DND-41 (cell line): ENCODE measurements at regions not wholly inside any gene's neighbourhood (a gene's known extent, or its start where the extent isn't known, plus 50 kb on each side); places are given as distances from the start of the nearest gene placed in this dataset.
A peak's percentile ranks its signal among the peaks of the same experiment; 100 is the strongest.
"Not testable (repeated sequence)": the region's sequence is repeated elsewhere in the genome, so short reads cannot be mapped to it uniquely, and the experiment has no call there.

Experiments used
- ATAC-seq: fragments of 200-7000 bp; cut with Tn5 transposase; 3 replicates; pipeline ENCODE4 v1.9.1; 2021; ENCODE audit warnings: low read depth; ENCODE audit not compliant: insufficient read depth
- DNase-seq: peaks from one replicate; pipeline ENCODE4 v3.0.0-alpha.2; 2020
- H2AFZ ChIP-seq: 2 replicates; pipeline ENCODE4 v1.6.0; 2012; ENCODE audit warnings: low read depth, low read length
- H3K27ac ChIP-seq: 2 replicates; pipeline ENCODE4 v1.5.1; 2012; ENCODE audit warnings: low read length, inconsistent platforms
- H3K27me3 ChIP-seq: fragments of 200-600 bp; sonication (generic); 2 replicates; pipeline ENCODE4 v1.6.0; 2012; ENCODE audit warnings: low read length, mild to moderate bottlenecking, inconsistent platforms; ENCODE audit not compliant: insufficient read depth, poor library complexity
- H3K36me3 ChIP-seq: 2 replicates; pipeline ENCODE4 v1.5.1; 2012; ENCODE audit warnings: low read length, inconsistent platforms; ENCODE audit not compliant: insufficient read depth
- H3K4me1 ChIP-seq: 2 replicates; pipeline ENCODE4 v1.5.1; 2012; ENCODE audit warnings: mild to moderate bottlenecking, low read length; ENCODE audit not compliant: insufficient read depth
- H3K4me2 ChIP-seq: 2 replicates; pipeline ENCODE4 v1.6.0; 2012; ENCODE audit warnings: mild to moderate bottlenecking, moderate library complexity, low read length, inconsistent platforms; ENCODE audit not compliant: insufficient read depth
- H3K4me3 ChIP-seq, 2 experiments: fragments of 200-600 bp in 1 of 2; shearing (Covaris generic) in 1 of 2; 2 replicates each; pipeline ENCODE4 v1.5.1; 2012 to 2016; ENCODE audit warnings: inconsistent platforms in 2 of 2, low read length in 2 of 2, mild to moderate bottlenecking in 2 of 2, low read depth in 1 of 2, moderate library complexity in 1 of 2
- H3K79me2 ChIP-seq: 2 replicates; pipeline ENCODE4 v1.6.0; 2012; ENCODE audit warnings: low read length, inconsistent platforms; ENCODE audit not compliant: insufficient read depth
- H3K9ac ChIP-seq: 2 replicates; pipeline ENCODE4 v1.6.0; 2012; ENCODE audit warnings: low read depth, mild to moderate bottlenecking, inconsistent platforms, low read length, moderate library complexity
- H3K9me3 ChIP-seq: 2 replicates; pipeline ENCODE4 v1.5.1; 2012; ENCODE audit warnings: low read length, moderate library complexity, mild to moderate bottlenecking, inconsistent platforms; ENCODE audit not compliant: insufficient read depth, severe bottlenecking
- H4K20me1 ChIP-seq: 2 replicates; pipeline ENCODE4 v1.6.0; 2012; ENCODE audit warnings: low read length; ENCODE audit not compliant: insufficient read depth

DNA sequence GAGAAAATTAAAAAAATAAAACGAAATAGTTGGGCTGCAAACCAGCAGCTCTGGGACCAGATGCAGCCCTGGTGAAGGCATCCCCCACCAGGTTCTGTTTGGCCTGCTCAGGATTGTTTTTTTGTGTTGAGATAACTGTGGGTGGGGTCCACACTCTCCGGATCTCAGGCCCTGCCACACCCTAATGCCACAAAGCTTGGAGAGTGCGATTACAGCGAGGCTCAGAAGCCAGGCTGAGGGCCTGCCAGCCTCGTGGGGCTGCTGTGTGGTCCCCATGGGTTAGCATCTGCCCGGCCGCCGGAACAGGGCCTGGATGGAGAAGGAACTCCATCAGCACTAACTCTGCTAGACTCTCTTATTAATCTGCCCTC, 290.8 kb upstream of the PLGLB2 start:
- not testable (repeated sequence) for H3K9ac ChIP-seq, H3K27me3 ChIP-seq, H3K4me3 ChIP-seq, H3K36me3 ChIP-seq, H4K20me1 ChIP-seq, H2AFZ ChIP-seq, H3K27ac ChIP-seq, H3K4me1 ChIP-seq, H3K9me3 ChIP-seq
- peaks cover 25% of the 10 kb centered on the region for H3K79me2 ChIP-seq
- ATAC-seq = peak; percentile 10
- H3K4me2 ChIP-seq = peak overlapping the region; percentile 46; the same call in 1 of the 2 replicates
- DNase-seq = peak; percentile 14

DNA sequence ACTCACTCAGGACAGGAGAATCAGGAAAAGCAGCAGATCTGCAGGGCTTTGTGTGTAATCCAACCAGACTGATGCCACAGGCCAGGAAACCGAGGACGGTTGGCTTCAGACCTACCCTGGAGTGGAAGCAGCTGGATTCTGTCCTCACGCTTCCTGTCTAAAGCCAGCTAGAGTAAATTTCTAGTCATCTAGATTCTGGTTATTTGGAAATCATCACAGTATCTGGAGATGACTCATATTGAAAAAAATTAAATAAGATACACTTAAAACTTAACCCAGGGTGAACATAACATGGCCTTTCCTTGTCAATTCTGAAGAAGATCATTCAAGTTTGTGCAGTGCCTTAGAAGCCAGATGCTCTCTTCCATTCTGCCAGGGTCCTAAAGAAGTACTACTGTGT, 288.9 kb upstream of the PLGLB2 start:
- H3K9ac ChIP-seq, H3K27ac ChIP-seq: not testable (repeated sequence)
- peaks cover 30% of the 10 kb centered on the region for H3K79me2 ChIP-seq

DNA sequence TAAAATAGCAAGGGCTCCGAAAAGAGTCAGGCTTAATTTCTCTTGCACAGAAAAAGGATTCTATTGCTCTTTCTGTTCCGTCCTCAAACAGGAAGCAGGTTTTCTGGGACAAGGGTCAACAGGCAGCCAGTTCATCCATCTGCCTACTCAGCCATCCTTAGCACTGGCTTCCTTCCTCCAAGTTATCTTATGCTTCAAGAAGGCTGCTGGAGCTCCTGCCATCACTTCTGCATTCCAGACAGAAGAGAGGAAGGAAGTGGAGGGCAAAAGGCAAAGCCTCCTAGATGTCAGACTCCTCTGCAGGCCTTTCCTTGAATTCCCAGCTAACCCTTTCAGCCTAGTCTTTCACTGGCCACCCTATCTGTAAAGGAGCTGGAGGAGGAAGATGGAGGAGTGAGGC, 287.8 kb upstream of the PLGLB2 start:
- DNase-seq, H3K36me3 ChIP-seq, H4K20me1 ChIP-seq, H3K4me3 ChIP-seq, H3K4me1 ChIP-seq, H3K4me2 ChIP-seq, H3K27me3 ChIP-seq, H3K9me3 ChIP-seq, H3K27ac ChIP-seq, H3K9ac ChIP-seq, ATAC-seq, H2AFZ ChIP-seq: not testable (repeated sequence)
- peaks cover 36% of the 10 kb centered on the region for H3K79me2 ChIP-seq

More for the DNA sequence above, 288.9 kb upstream of the PLGLB2 start:
- not testable (repeated sequence) for H3K4me3 ChIP-seq, H4K20me1 ChIP-seq, H3K9me3 ChIP-seq, H3K36me3 ChIP-seq, DNase-seq, H3K27me3 ChIP-seq, ATAC-seq, H2AFZ ChIP-seq, H3K4me1 ChIP-seq, H3K4me2 ChIP-seq

DNA sequence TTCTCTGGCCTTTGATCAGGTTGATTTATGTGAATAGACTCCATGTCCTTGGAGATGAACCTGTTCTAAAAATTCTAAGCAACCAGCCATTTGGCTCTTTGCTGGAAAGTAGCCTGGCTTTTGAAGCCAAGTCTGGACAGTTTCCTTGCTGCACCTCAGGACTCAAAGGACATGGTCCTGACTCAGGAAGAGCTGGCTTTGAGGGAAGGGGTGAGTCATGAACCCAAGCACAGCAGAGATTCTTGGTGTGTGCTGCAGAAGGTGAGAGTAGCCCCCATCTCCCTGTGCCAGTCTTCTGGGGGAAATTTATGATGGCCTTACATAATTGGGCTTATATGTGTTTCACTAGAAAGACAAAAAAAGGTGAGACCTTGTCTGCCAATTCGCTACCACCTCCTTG, 287.2 kb upstream of the PLGLB2 start:
- not testable (repeated sequence) for H3K9me3 ChIP-seq, H3K36me3 ChIP-seq, DNase-seq, H4K20me1 ChIP-seq, H3K27me3 ChIP-seq, H3K27ac ChIP-seq, H3K9ac ChIP-seq, H3K4me1 ChIP-seq, H3K4me2 ChIP-seq, H2AFZ ChIP-seq, ATAC-seq, H3K4me3 ChIP-seq
- H3K79me2 ChIP-seq = peaks cover 36% of the 10 kb centered on the region

DNA sequence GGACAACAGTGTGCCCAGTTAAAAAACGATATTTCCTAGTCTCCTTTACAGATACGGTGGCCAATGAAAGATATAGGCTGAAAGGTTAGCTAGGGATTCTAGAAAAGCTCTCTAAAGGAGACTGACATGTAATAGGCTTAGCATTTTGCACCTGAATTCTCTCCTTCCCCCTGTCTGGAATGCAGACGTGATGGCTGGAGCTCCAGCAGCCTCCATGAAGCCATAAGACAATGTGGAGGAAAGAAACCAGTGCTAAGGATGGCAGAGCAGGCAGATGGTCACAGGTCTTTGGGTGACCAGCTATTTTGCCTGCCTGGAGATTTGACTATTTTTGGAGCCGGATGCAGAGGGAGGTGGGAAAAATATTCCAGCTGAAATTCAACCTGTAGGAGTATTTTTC, 286.2 kb upstream of the PLGLB2 start:
- not testable (repeated sequence) for H3K9ac ChIP-seq, ATAC-seq, DNase-seq, H4K20me1 ChIP-seq, H3K4me2 ChIP-seq, H2AFZ ChIP-seq, H3K9me3 ChIP-seq, H3K4me1 ChIP-seq, H3K4me3 ChIP-seq, H3K27me3 ChIP-seq, H3K36me3 ChIP-seq, H3K27ac ChIP-seq
- peaks cover 39% of the 10 kb centered on the region for H3K79me2 ChIP-seq

DNA sequence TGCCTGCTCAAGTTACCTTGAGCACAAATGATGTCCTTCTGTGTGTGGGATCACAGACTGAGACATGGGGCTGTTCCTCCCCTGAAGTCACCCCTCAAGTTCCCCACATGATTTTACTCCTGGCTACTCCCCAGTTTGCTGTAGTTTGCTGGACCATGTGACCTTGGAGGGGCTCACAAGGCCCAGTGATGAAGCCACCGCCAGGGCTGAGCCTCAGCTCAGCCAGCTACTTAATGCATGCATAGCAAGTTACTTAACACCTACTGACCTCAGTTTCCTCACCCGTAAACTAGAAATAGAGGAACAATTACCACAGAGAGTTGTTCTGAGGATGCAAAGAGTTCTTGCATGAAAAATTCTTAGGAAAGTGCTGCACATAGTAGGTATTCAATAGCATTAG, 283.7 kb upstream of the PLGLB2 start:
- H3K4me1 ChIP-seq, H3K9me3 ChIP-seq, H2AFZ ChIP-seq, DNase-seq, H3K4me2 ChIP-seq, ATAC-seq, H3K9ac ChIP-seq, H3K27ac ChIP-seq, H4K20me1 ChIP-seq, H3K4me3 ChIP-seq, H3K27me3 ChIP-seq, H3K36me3 ChIP-seq: not testable (repeated sequence)
- peaks cover 40% of the 10 kb centered on the region for H3K79me2 ChIP-seq

DNA sequence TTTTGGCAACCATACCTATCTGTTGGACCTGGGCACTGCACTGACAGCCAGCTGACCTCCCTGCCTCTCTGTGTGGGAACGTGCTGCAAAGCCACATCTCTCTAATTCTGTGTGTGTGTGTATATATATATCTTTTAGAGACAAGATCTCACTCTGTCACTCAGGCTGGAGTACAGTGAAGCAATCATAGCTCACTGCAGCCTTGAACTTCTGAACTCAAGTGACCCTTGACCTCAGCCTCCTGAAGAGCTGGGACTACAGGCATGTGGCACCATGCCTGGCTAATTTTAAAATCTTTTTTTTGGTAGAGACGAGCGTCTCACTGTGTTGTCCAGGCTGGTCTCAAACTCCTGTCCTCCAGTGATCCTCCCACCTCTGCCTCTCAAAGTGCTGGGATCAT, 282.2 kb upstream of the PLGLB2 start:
- H3K4me2 ChIP-seq, H3K27ac ChIP-seq, DNase-seq, H3K9me3 ChIP-seq, H3K27me3 ChIP-seq, H3K4me3 ChIP-seq, H3K4me1 ChIP-seq, ATAC-seq, H4K20me1 ChIP-seq, H3K36me3 ChIP-seq, H2AFZ ChIP-seq, H3K9ac ChIP-seq: not testable (repeated sequence)
- H3K79me2 ChIP-seq = peaks cover 41% of the 10 kb centered on the region

DNA sequence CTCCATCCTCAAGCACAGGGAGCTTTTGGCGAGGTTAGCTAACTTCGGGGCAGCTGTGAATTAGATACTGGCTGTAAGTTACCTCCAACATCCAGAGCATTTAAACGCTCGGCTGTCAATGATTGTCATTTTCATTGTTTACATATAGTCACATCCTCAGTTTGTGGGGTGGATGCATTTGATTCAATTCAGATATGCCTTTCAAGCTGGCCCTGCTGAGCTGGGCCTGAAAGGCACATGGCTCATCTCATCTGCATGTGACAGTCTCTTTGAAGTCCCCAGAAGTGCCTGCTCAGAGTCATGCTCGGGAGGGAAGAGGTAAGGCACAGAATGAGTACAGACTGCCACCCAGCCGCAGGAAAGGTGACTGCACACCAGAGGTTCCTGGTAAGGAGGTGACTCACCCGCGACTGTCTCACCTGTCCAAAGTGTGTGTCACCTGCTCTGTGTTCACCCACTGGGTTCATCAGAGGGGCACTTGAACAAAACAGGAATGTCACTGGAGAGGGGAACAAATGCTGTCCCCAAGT, 281.2 kb upstream of the PLGLB2 start:
- not testable (repeated sequence) for H2AFZ ChIP-seq, H3K9ac ChIP-seq, H3K27me3 ChIP-seq, H3K4me2 ChIP-seq, H3K36me3 ChIP-seq, H3K4me1 ChIP-seq, H3K27ac ChIP-seq, H3K9me3 ChIP-seq, H4K20me1 ChIP-seq, H3K4me3 ChIP-seq, DNase-seq
- ATAC-seq = peak; percentile 82
- H3K79me2 ChIP-seq = peaks cover 38% of the 10 kb centered on the region
